ENCODE measurements at regions not wholly inside any gene's neighbourhood (a gene's known extent, or its start where the extent isn't known, plus 50 kb on each side); places are given as distances from the start of the nearest gene placed in this dataset.

- TF ChIP-seq CTCF (IDR thresholded peaks at IDR 0.05) (no peak), POLR2A (IDR thresholded peaks at IDR 0.05) (no peak)
Measured at GRCh38 chr2:104933151-104933917, 79.4 kb downstream of the POU3F3 start.
